Nephron (organoid): ENCODE measurements at regions not wholly inside any gene's neighbourhood (a gene's known extent, or its start where the extent isn't known, plus 50 kb on each side); places are given as distances from the start of the nearest gene placed in this dataset.
"Not testable (repeated sequence)": the region's sequence is repeated elsewhere in the genome, so short reads cannot be mapped to it uniquely, and the experiment has no call there.

Experiments
- H3K27ac Mint-ChIP-seq, 3 experiments: 2 replicates each; pipeline ENCODE4 v1.8.0; 2020; ENCODE audit warnings: mixed read lengths in 3 of 3, mild to moderate bottlenecking in 2 of 3, moderate library complexity in 1 of 3
- H3K27me3 Mint-ChIP-seq: 2 replicates; pipeline ENCODE4 v1.8.0; 2021; ENCODE audit warnings: low read depth, mild to moderate bottlenecking, moderate library complexity, mixed read lengths
- H3K36me3 Mint-ChIP-seq: 2 replicates; pipeline ENCODE4 v1.8.0; 2020; ENCODE audit warnings: low read depth, mixed read lengths
- H3K4me1 Mint-ChIP-seq: 2 replicates; pipeline ENCODE4 v1.8.0; 2020; ENCODE audit warnings: mixed read lengths
- H3K4me3 Mint-ChIP-seq, 3 experiments: 2 replicates each; pipeline ENCODE4 v1.8.0; 2020; ENCODE audit warnings: mild to moderate bottlenecking in 3 of 3, mixed read lengths in 3 of 3, moderate library complexity in 2 of 3
- H3K9me3 Mint-ChIP-seq: 2 replicates; pipeline ENCODE4 v1.8.0; 2020; ENCODE audit warnings: mixed read lengths
- TF ChIP-seq, protein P1 (sequence below), 3 experiments: fragments of 200-600 bp; sonication (generic); IDR thresholded peaks; one replicate each; pipeline ENCODE4 v1.5.0; 2021; ENCODE audit warnings: antibody characterized with exemption in 3 of 3; ENCODE audit not compliant: unreplicated experiment in 3 of 3

DNA sequence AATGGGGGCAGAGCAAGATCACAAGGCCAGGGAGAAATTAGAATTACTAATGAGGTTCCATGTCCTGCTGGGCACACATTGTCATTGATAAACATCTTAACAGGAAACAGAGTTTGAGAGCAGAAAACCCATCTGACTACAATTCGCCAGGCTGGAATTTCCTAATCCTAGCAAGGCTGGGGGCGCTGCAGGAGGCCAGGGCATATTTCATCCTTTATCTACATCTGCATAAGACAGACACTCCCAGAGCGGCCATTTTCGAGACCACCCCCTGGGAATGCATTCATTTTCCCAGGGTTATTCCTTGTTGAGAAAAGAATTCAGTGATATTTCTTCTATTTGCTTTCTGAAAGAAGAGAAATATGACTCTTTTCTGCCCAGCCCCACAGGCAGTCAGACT lies 152.7 kb downstream of the SUCLG1 start:
- Mint-ChIP-seq H3K36me3 (peaks cover 9% of the 10 kb centered on the region), H3K27me3 (peaks cover 8% of the 10 kb centered on the region), H3K9me3 (peaks cover 24% of the 10 kb centered on the region), H3K27ac (no peak overlapping the region), H3K4me1 (no peaks in the 10 kb centered on the region), H3K4me3 (no peak overlapping the region)
- TF ChIP-seq, protein P1, sequence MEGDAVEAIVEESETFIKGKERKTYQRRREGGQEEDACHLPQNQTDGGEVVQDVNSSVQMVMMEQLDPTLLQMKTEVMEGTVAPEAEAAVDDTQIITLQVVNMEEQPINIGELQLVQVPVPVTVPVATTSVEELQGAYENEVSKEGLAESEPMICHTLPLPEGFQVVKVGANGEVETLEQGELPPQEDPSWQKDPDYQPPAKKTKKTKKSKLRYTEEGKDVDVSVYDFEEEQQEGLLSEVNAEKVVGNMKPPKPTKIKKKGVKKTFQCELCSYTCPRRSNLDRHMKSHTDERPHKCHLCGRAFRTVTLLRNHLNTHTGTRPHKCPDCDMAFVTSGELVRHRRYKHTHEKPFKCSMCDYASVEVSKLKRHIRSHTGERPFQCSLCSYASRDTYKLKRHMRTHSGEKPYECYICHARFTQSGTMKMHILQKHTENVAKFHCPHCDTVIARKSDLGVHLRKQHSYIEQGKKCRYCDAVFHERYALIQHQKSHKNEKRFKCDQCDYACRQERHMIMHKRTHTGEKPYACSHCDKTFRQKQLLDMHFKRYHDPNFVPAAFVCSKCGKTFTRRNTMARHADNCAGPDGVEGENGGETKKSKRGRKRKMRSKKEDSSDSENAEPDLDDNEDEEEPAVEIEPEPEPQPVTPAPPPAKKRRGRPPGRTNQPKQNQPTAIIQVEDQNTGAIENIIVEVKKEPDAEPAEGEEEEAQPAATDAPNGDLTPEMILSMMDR (IDR thresholded peaks at IDR 0.05; ENCODE audit: unreplicated experiment in 3 of 3) = no peak

DNA sequence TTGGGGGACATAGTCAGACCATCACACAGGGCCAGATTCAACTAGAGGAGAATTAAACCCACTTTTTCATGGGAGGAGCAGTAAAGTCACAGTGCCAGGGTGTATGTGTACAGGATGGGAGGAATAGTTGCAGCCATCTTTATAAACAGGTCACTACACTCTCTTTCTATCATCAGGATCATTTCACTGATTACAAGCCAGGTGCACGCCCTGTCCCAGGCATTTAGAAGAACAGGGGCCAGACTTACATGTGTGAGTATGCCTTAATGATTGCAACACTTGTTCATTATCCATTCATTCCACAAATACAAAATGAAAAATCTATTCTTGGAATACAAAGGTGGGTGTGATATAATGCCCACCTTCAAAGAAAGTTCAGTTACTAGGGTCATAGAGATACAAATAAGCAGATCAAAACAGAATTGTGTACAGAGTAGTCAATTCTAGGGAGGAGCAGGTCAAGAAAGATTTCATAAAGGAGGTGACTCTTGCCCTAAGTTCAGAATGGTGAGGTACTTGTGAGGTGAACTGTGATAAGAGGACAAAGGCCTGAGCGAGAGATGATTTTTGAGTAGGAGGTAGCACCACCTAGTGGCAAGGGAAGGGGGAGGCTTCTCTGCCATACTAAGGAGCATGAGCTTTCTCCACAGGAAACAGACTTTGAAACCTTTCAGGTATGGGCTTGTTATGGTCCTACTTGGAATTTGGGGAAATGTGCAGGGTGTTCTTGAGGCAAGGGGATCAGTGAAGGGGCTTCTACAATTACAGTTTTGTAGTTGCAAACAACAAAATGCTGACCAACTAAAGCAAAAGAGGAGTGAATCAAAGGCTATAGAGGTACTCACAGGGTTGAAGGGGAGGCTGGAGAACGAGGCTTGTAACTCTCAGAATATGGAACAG lies 156.3 kb downstream of the SUCLG1 start:
- Mint-ChIP-seq H3K4me1 (no peaks in the 10 kb centered on the region), H3K9me3 (peaks cover 21% of the 10 kb centered on the region), H3K27me3 (peaks cover 4% of the 10 kb centered on the region), H3K36me3 (peaks cover 9% of the 10 kb centered on the region), H3K27ac (no peak overlapping the region), H3K4me3 (no peak overlapping the region)
- TF ChIP-seq, protein P1 (IDR thresholded peaks at IDR 0.05; ENCODE audit: unreplicated experiment in 3 of 3) = peak; percentile 80 to 85 (median 84)

DNA sequence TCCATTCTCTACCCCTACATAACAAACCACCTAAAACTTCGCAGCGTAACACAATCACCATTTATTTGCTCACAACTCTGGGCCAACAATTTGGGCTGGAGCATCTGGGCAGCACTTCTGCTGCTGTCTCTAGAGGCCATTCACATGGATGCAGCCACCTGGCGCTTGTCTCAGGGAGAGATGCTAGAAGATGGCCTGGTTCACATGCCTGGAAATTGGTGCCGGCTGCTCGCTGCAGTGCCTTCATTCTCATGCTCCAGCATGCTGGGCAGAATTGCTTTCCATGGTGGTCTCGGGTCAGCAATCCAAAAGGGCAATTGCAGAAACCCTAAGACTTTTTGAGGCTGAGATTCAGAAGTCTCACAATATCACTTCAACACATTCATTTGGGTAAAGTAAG lies 157.4 kb downstream of the SUCLG1 start:
- Mint-ChIP-seq H3K36me3 (peaks cover 9% of the 10 kb centered on the region), H3K4me1 (no peaks in the 10 kb centered on the region), H3K27ac (no peak overlapping the region), H3K9me3 (peaks cover 15% of the 10 kb centered on the region), H3K4me3 (no peak overlapping the region), H3K27me3 (peaks cover 4% of the 10 kb centered on the region)
- TF ChIP-seq, protein P1 (IDR thresholded peaks at IDR 0.05; ENCODE audit: unreplicated experiment in 3 of 3) = no peak

DNA sequence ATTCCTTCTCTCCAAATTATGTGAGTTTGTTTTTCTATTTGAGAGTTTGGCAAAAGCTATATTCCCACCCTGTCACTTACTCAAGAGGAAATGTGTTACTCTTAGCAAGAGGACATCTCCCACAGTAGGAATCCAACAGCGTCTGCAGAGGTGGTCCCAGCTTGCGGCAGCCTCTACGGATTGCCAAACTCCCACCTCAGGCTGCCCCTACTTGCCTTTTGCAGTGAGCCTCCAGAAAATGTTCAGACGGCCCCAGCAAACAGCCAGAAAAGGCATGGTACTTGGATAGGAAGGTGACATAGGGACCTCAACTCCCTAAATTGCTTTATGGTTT lies 158.4 kb downstream of the SUCLG1 start:
- Mint-ChIP-seq H3K36me3 (peaks cover 3% of the 10 kb centered on the region), H3K27ac (no peak overlapping the region), H3K4me1 (no peaks in the 10 kb centered on the region), H3K4me3 (no peak overlapping the region), H3K9me3 (peaks cover 6% of the 10 kb centered on the region), H3K27me3 (no peaks in the 10 kb centered on the region)
- TF ChIP-seq, protein P1 (IDR thresholded peaks at IDR 0.05; ENCODE audit: unreplicated experiment in 3 of 3) = no peak

DNA sequence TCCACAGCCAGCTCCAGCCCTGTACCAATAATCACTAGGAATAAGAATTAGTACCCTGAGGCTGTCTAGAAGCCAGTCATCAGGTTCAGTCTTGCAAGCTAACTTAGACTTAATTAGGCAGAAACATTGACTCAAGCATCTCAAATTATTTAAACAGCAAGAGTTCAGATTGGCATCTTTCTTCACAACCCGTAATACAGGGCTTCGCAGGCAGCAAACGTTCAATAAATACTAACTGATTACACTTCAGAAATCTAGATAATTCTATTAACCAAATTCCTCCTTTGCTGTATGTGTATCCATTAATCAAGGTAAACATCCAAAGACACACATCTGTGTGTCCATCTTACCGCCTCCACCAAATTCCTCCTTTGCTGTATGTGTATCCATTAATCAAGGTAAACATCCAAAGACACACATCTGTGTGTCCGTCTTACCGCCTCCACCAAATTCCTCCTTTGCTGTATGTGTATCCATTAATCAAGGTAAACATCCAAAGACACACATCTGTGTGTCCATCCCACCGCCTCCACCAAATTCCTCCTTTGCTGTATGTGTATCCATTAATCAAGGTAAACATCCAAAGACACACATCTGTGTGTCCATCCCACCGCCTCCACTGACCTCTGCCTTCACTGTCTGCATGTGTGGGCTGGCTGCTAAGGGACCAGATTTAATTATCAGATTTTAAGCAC lies 158.9 kb downstream of the SUCLG1 start:
- H3K27me3 Mint-ChIP-seq, H3K27ac Mint-ChIP-seq, H3K4me1 Mint-ChIP-seq, H3K36me3 Mint-ChIP-seq, H3K9me3 Mint-ChIP-seq, H3K4me3 Mint-ChIP-seq: not testable (repeated sequence)

DNA sequence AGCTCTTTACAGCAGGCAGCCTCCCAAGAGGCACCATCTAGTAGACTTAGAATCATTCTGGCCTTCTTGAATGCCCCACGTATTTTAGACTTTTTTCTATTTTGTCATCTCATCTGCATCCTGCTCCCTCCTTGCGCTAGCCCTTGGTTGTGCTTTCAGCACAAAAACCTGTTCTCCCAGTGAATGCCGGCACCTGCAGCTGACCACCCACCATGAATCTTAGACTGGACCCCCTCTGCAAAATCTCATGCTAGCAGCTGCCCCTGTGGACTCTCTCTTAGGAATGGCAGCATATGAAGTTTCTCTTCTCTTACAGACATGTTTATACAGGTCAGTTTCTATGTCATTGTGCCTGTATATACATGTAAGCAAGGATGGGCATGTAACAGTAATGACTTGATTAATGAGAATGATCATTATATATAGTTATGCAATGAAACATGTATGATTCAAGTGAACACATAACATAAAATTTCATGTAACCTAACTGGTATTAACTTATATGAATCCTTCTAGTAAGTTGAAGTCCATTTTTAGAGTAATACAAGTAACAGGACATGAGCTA lies 159.8 kb downstream of the SUCLG1 start:
- no peaks in the 10 kb centered on the region for H3K9me3 Mint-ChIP-seq
- no peaks in the 10 kb centered on the region for H3K36me3 Mint-ChIP-seq
- H3K4me3 Mint-ChIP-seq = no peak overlapping the region
- H3K4me1 Mint-ChIP-seq = no peaks in the 10 kb centered on the region
- no peaks in the 10 kb centered on the region for H3K27me3 Mint-ChIP-seq
- TF ChIP-seq, protein P1 (IDR thresholded peaks at IDR 0.05; ENCODE audit: unreplicated experiment in 3 of 3) = no peak
- H3K27ac Mint-ChIP-seq = peak overlapping the region in 1 of 3 experiments; percentile 5
